22Rv1 (cell line): ENCODE measurements at regions not wholly inside any gene's neighbourhood (a gene's known extent, or its start where the extent isn't known, plus 50 kb on each side); places are given as distances from the start of the nearest gene placed in this dataset.
A peak's percentile ranks its signal among the peaks of the same experiment; 100 is the strongest.

Source experiments
- H3K27ac ChIP-seq: fragments of 450-650 bp; 2 replicates; pipeline ENCODE4 v1.5.1; 2017
- ZFX ChIP-seq: fragments of 450-650 bp; IDR thresholded peaks from 2 replicates; pipeline ENCODE4 v1.6.1; 2017; ENCODE audit warnings: antibody characterized with exemption, borderline replicate concordance
- TF ChIP-seq, protein P1 (sequence below): fragments of 450-650 bp; IDR thresholded peaks from 2 replicates; pipeline ENCODE4 v1.5.1; 2017; ENCODE audit warnings: mild to moderate bottlenecking

DNA sequence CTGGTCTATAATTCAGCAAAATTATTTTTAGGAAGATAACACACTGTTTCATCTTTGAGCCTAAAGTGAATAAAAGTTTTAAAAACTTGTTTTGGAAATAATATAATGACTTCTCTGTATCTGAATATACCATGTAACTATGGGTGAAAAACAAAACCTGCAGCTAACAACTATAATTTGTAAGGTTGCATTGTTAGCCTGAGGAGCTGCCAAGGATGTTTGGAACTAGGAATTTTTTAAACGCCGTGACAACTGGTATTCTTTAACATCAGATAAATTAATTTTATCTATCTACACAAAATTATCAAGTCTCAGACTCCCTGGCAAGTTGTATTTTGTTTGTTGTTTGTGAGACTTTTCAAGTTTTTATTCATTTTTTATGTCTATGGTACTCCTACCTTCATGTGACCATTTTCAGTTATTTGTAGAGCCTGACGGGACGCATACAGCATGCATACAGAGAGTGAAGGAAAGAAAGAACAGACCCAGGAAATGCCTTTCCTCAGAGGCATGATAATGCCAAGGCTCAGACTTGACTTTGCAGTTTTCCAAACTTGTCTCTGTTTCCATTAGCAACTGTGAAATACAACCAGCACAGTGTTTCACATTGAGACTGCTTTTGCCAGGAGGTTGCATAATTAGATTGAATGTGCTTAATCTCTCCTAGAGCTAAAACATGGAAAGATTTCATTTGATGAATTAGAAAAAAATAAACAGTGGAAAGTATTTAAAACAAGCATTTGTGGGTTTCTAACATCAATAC lies 60.8 kb upstream of the ARHGEF26 start:
- TF ChIP-seq, protein P1, sequence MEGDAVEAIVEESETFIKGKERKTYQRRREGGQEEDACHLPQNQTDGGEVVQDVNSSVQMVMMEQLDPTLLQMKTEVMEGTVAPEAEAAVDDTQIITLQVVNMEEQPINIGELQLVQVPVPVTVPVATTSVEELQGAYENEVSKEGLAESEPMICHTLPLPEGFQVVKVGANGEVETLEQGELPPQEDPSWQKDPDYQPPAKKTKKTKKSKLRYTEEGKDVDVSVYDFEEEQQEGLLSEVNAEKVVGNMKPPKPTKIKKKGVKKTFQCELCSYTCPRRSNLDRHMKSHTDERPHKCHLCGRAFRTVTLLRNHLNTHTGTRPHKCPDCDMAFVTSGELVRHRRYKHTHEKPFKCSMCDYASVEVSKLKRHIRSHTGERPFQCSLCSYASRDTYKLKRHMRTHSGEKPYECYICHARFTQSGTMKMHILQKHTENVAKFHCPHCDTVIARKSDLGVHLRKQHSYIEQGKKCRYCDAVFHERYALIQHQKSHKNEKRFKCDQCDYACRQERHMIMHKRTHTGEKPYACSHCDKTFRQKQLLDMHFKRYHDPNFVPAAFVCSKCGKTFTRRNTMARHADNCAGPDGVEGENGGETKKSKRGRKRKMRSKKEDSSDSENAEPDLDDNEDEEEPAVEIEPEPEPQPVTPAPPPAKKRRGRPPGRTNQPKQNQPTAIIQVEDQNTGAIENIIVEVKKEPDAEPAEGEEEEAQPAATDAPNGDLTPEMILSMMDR, result no peak
- no peak for TF ChIP-seq ZFX
- peak overlapping the region; percentile 42 for H3K27ac ChIP-seq

GRCh38 chr3:154061001-154061370 lies 60.2 kb upstream of the ARHGEF26 start:
- no peak overlapping the region for H3K27ac ChIP-seq
- no peak for TF ChIP-seq ZFX

GRCh38 chr3:154062513-154062912 lies 58.7 kb upstream of the ARHGEF26 start:
- TF ChIP-seq ZFX, result no peak
- TF ChIP-seq, protein P1, result no peak
- H3K27ac ChIP-seq, result no peak overlapping the region

- H3K27ac ChIP-seq, result no peak overlapping the region
- TF ChIP-seq ZFX, result no peak
- TF ChIP-seq, protein P1, result no peak
Measured at GRCh38 chr3:154071146-154071545, 50.0 kb upstream of the ARHGEF26 start.
